GM19099 (cell line): ENCODE measurements at regions not wholly inside any gene's neighbourhood (a gene's known extent, or its start where the extent isn't known, plus 50 kb on each side); places are given as distances from the start of the nearest gene placed in this dataset.

Experiments used
- POLR2A ChIP-seq: IDR thresholded peaks from 3 replicates; pipeline ENCODE4 v1.6.1; 2011; ENCODE audit warnings: low read depth; ENCODE audit not compliant: insufficient read length; ENCODE audit errors: extremely low read depth

GRCh38 chr2:176648700-176649297 lies 379.6 kb downstream of the MTX2 start:
- TF ChIP-seq POLR2A: no peak

- no peak for TF ChIP-seq POLR2A
Observed at GRCh38 chr2:176650104-176650837, 381.0 kb downstream of the MTX2 start.

- TF ChIP-seq POLR2A: no peak
Observed at GRCh38 chr2:176650838-176651555, 381.8 kb downstream of the MTX2 start.

- TF ChIP-seq POLR2A: no peak
Observed at GRCh38 chr2:176652300-176653182, 383.3 kb downstream of the MTX2 start.

GRCh38 chr2:176653479-176654443 lies 384.5 kb downstream of the MTX2 start:
- no peak for TF ChIP-seq POLR2A

- no peak for TF ChIP-seq POLR2A
Observed at GRCh38 chr2:176656038-176656775, 387.0 kb downstream of the MTX2 start.

- TF ChIP-seq POLR2A: no peak
Observed at GRCh38 chr2:176656776-176657140, 387.5 kb downstream of the MTX2 start.

- TF ChIP-seq POLR2A: no peak
Observed at GRCh38 chr2:176657393-176657792, 388.2 kb downstream of the MTX2 start.

GRCh38 chr2:176658708-176659107 lies 389.5 kb downstream of the MTX2 start:
- TF ChIP-seq POLR2A: no peak

- TF ChIP-seq POLR2A: no peak
Observed at GRCh38 chr2:176662753-176663152, 393.5 kb downstream of the MTX2 start.

GRCh38 chr2:176664478-176664877 lies 395.2 kb downstream of the MTX2 start:
- no peak for TF ChIP-seq POLR2A

GRCh38 chr2:176665086-176665485 lies 395.8 kb downstream of the MTX2 start:
- TF ChIP-seq POLR2A: no peak

- no peak for TF ChIP-seq POLR2A
Observed at GRCh38 chr2:176668912-176669311, 399.7 kb downstream of the MTX2 start.
